ENCODE measurements at regions not wholly inside any gene's neighbourhood (a gene's known extent, or its start where the extent isn't known, plus 50 kb on each side); places are given as distances from the start of the nearest gene placed in this dataset.

- TF ChIP-seq CTCF (IDR thresholded peaks at IDR 0.05; ENCODE audit: low read depth, low read length, poor library complexity, severe bottlenecking) = no peak
- TF ChIP-seq EZH2phosphoT487 (IDR thresholded peaks at IDR 0.05; ENCODE audit: borderline replicate concordance, low read length) = no peak
Measured at GRCh38 chr12:97386133-97386581, 76.4 kb upstream of the RMST start.

All from DOHH2 (cell line).